HepG2 (cell line): ENCODE measurements at regions not wholly inside any gene's neighbourhood (a gene's known extent, or its start where the extent isn't known, plus 50 kb on each side); places are given as distances from the start of the nearest gene placed in this dataset.

Experiments used
- BCL6 ChIP-seq: IDR thresholded peaks from 2 replicates; pipeline ENCODE4 v1.6.1; 2016; ENCODE audit warnings: missing genetic modification reagents, missing compliant biosample characterization
- CTCF ChIP-seq: sonication (generic); formaldehyde crosslinking; IDR thresholded peaks from 2 replicates; pipeline ENCODE4 v1.5.0; 2020; ENCODE audit warnings: mild to moderate bottlenecking, missing genetic modification reagents, moderate library complexity
- FOXJ3 ChIP-seq: sonication (generic); formaldehyde crosslinking; IDR thresholded peaks from 2 replicates; pipeline ENCODE4 v1.4.0; 2020; ENCODE audit warnings: missing genetic modification reagents, mild to moderate bottlenecking, borderline replicate concordance
- GATAD2A ChIP-seq: IDR thresholded peaks from 2 replicates; pipeline ENCODE4 v1.6.1; 2016
- JUNB ChIP-seq: sonication (generic); formaldehyde crosslinking; IDR thresholded peaks from 2 replicates; pipeline ENCODE4 v1.8.0; 2022; ENCODE audit warnings: missing genetic modification reagents, mild to moderate bottlenecking, borderline replicate concordance
- KDM2A ChIP-seq: sonication (generic); formaldehyde crosslinking; IDR thresholded peaks from 2 replicates; pipeline ENCODE4 v1.4.0; 2020; ENCODE audit warnings: low read depth, missing genetic modification reagents, borderline replicate concordance
- KLF12 ChIP-seq: sonication (generic); formaldehyde crosslinking; IDR thresholded peaks from 2 replicates; pipeline ENCODE4 v1.4.0; 2020; ENCODE audit warnings: missing genetic modification reagents, borderline replicate concordance
- KMT2A ChIP-seq: sonication (generic); formaldehyde crosslinking; IDR thresholded peaks from 2 replicates; pipeline ENCODE4 v1.4.0; 2020; ENCODE audit warnings: missing genetic modification reagents
- MEIS1 ChIP-seq: sonication (generic); formaldehyde crosslinking; IDR thresholded peaks from 2 replicates; pipeline ENCODE4 v1.9.0; 2021; ENCODE audit warnings: mild to moderate bottlenecking, missing genetic modification reagents, moderate library complexity, borderline replicate concordance
- MIXL1 ChIP-seq: IDR thresholded peaks from 2 replicates; pipeline ENCODE4 v1.6.1; 2016
- RAD21 ChIP-seq: fragments of 450-650 bp; formaldehyde crosslinking; IDR thresholded peaks from 2 replicates; pipeline ENCODE4 v1.5.0; 2020; ENCODE audit warnings: mild to moderate bottlenecking
- REL ChIP-seq: sonication (generic); formaldehyde crosslinking; conservative IDR thresholded peaks from 2 replicates; pipeline ENCODE4 v1.8.0; 2022; ENCODE audit warnings: mild to moderate bottlenecking, missing genetic modification reagents, moderate library complexity
- SALL1 ChIP-seq: sonication (generic); formaldehyde crosslinking; IDR thresholded peaks from 2 replicates; pipeline ENCODE4 v1.8.0; 2022; ENCODE audit warnings: mild to moderate bottlenecking, missing genetic modification reagents
- ZFP91 ChIP-seq: sonication (generic); formaldehyde crosslinking; IDR thresholded peaks from 2 replicates; pipeline ENCODE4 v1.9.0; 2022; ENCODE audit warnings: missing genetic modification reagents, mild to moderate bottlenecking, borderline replicate concordance
- ZKSCAN5 ChIP-seq: sonication (generic); formaldehyde crosslinking; IDR thresholded peaks from 2 replicates; pipeline ENCODE4 v1.5.1; 2020; ENCODE audit warnings: mild to moderate bottlenecking, missing genetic modification reagents
- ZMYM2 ChIP-seq: sonication (generic); formaldehyde crosslinking; IDR thresholded peaks from 2 replicates; pipeline ENCODE4 v1.8.0; 2022; ENCODE audit warnings: mild to moderate bottlenecking, missing genetic modification reagents
- ZNF501 ChIP-seq: sonication (generic); formaldehyde crosslinking; IDR thresholded peaks from 2 replicates; pipeline ENCODE4 v1.5.1; 2020; ENCODE audit warnings: mild to moderate bottlenecking, moderate library complexity, missing genetic modification reagents
- ZNF556 ChIP-seq: sonication (generic); formaldehyde crosslinking; IDR thresholded peaks from 2 replicates; pipeline ENCODE4 v1.4.0; 2020; ENCODE audit warnings: mild to moderate bottlenecking, missing genetic modification reagents, borderline replicate concordance
- ZSCAN9 ChIP-seq: IDR thresholded peaks from 2 replicates; pipeline ENCODE4 v1.6.1; 2016; ENCODE audit warnings: borderline replicate concordance
- TF ChIP-seq, protein P1 (sequence below): sonication (generic); formaldehyde crosslinking; IDR thresholded peaks from 2 replicates; pipeline ENCODE4 v1.5.1; 2020; ENCODE audit warnings: mild to moderate bottlenecking, missing genetic modification reagents, borderline replicate concordance
- TF ChIP-seq, protein P2 (sequence below): sonication (generic); formaldehyde crosslinking; IDR thresholded peaks from 2 replicates; pipeline ENCODE4 v1.8.0; 2022; ENCODE audit warnings: missing genetic modification reagents, low read depth, mild to moderate bottlenecking, borderline replicate concordance

DNA sequence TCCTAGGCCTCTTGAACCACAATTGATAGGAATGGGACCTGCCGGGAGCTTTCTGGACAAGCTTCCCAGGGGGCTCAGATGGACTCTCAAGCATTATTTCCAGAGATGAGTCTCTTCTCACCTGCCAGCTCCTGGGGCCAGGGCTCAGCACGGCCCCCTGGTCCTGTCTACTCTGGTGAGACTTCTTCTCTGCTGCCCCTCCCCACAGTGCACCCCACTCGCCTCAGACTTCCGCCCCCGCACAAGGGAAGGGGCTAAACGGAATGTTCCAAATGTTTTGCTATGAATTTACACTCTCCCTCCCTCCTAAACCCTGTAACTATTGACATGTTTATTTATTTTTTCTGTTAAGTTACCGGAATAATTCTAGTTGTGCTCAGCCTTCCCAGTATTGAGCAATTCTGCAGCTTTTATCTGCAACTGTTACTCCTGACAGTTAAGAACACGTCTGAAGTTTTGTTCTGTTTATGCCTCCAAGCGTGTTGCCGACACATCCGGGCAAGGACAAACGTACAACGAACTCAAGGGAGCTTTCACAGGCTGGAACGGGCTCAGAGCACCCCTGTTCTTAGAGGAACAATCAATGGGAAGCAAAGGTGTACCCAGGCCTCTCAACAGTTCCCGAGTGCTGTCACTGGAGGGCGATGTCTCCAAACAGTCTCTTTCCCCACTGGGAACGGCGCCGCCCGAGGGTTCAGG is 55.2 kb downstream of the FHIP2A start (continued):
- TF ChIP-seq, protein P1, sequence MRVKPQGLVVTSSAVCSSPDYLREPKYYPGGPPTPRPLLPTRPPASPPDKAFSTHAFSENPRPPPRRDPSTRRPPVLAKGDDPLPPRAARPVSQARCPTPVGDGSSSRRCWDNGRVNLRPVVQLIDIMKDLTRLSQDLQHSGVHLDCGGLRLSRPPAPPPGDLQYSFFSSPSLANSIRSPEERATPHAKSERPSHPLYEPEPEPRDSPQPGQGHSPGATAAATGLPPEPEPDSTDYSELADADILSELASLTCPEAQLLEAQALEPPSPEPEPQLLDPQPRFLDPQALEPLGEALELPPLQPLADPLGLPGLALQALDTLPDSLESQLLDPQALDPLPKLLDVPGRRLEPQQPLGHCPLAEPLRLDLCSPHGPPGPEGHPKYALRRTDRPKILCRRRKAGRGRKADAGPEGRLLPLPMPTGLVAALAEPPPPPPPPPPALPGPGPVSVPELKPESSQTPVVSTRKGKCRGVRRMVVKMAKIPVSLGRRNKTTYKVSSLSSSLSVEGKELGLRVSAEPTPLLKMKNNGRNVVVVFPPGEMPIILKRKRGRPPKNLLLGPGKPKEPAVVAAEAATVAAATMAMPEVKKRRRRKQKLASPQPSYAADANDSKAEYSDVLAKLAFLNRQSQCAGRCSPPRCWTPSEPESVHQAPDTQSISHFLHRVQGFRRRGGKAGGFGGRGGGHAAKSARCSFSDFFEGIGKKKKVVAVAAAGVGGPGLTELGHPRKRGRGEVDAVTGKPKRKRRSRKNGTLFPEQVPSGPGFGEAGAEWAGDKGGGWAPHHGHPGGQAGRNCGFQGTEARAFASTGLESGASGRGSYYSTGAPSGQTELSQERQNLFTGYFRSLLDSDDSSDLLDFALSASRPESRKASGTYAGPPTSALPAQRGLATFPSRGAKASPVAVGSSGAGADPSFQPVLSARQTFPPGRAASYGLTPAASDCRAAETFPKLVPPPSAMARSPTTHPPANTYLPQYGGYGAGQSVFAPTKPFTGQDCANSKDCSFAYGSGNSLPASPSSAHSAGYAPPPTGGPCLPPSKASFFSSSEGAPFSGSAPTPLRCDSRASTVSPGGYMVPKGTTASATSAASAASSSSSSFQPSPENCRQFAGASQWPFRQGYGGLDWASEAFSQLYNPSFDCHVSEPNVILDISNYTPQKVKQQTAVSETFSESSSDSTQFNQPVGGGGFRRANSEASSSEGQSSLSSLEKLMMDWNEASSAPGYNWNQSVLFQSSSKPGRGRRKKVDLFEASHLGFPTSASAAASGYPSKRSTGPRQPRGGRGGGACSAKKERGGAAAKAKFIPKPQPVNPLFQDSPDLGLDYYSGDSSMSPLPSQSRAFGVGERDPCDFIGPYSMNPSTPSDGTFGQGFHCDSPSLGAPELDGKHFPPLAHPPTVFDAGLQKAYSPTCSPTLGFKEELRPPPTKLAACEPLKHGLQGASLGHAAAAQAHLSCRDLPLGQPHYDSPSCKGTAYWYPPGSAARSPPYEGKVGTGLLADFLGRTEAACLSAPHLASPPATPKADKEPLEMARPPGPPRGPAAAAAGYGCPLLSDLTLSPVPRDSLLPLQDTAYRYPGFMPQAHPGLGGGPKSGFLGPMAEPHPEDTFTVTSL (CRISPR knock-in tag): 0 out of 2 replicates have a peak, but pooled peaks have one; percentile 28
- peak; percentile 42; the same call in 1 of the 2 replicates for TF ChIP-seq ZFP91 (CRISPR knock-in tag)
- TF ChIP-seq JUNB (CRISPR knock-in tag): no peak
- no peak for TF ChIP-seq FOXJ3
- TF ChIP-seq CTCF: peak; percentile 93
- TF ChIP-seq ZKSCAN5 (CRISPR knock-in tag): no peak
- 0 out of 2 replicates have a peak, but pooled peaks have one; percentile 22 for TF ChIP-seq KMT2A
- TF ChIP-seq ZNF501: 0 out of 2 replicates have a peak, but pooled peaks have one; percentile 13
- TF ChIP-seq BCL6 (CRISPR knock-in tag): no peak
- no peak for TF ChIP-seq REL
- peak; percentile 31; the same call in 1 of the 2 replicates for TF ChIP-seq GATAD2A (CRISPR knock-in tag)
- no peak for TF ChIP-seq ZNF556 (CRISPR knock-in tag)
- 0 out of 2 replicates have a peak, but pooled peaks have one; percentile 39 for TF ChIP-seq ZSCAN9 (CRISPR knock-in tag)
- TF ChIP-seq KDM2A (CRISPR knock-in tag): peak; percentile 57; the same call in 1 of the 2 replicates
- 0 out of 2 replicates have a peak, but pooled peaks have one; percentile 45 for TF ChIP-seq ZMYM2 (CRISPR knock-in tag)
- peak; percentile 33; the same call in 1 of the 2 replicates for TF ChIP-seq KLF12 (CRISPR knock-in tag)
- peak; percentile 19; the same call in 1 of the 2 replicates for TF ChIP-seq SALL1
- TF ChIP-seq MIXL1 (CRISPR knock-in tag): no peak
- TF ChIP-seq, protein P2, sequence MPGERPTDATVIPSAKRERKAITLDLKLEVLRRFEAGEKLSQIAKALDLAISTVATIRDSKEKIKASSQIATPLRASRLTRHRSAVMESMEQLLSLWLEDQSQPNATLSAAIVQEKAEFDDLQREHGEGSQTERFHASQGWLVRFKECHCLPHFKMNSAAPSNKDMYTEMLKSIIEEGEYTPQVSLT (CRISPR knock-in tag): no peak
- peak; percentile 73 for TF ChIP-seq RAD21
- no peak for TF ChIP-seq MEIS1
